Pancreas (tissue), 10 donors: ENCODE measurements at regions not wholly inside any gene's neighbourhood (a gene's known extent, or its start where the extent isn't known, plus 50 kb on each side); places are given as distances from the start of the nearest gene placed in this dataset.
"Not testable (repeated sequence)": the region's sequence is repeated elsewhere in the genome, so short reads cannot be mapped to it uniquely, and the experiment has no call there.

Source experiments
- ATAC-seq, 4 donors: fragments of 200-7000 bp; cut with Tn5 transposase; one replicate each; pipeline versions ENCODE4 v1.8.0 to v1.9.1; 2020; ENCODE audit warnings: mild to moderate bottlenecking in 4 of 4, moderate library complexity in 4 of 4
- DNase-seq, 6 donors: peaks; one replicate each; pipeline ENCODE4 v3.0.0-alpha.2; 2020
- FAIRE-seq: peaks from 2 replicates; lab custom pipeline; 2012; peaks lifted over from hg19 to GRCh38; lab: Jason Lieb, UNC
- H3K27ac ChIP-seq, 4 donors: fragments of 200-600 bp; sonication (generic); 1 replicate in 3 of 4; 2 replicates in 1 of 4; pipeline versions ENCODE4 v1.5.0 to v1.8.0; 2020
- H3K27me3 ChIP-seq, 4 donors: fragments of 200-600 bp; one replicate each; pipeline ENCODE4 v1.8.0; 2021
- H3K36me3 ChIP-seq, 3 donors: fragments of 200-600 bp; sonication (generic) in 1 of 3; one replicate each; pipeline versions ENCODE4 v1.5.0 to v1.8.0; 2020 to 2021
- H3K4me1 ChIP-seq, 3 donors: fragments of 200-600 bp; one replicate each; pipeline ENCODE4 v1.8.0; 2021
- H3K4me3 ChIP-seq, 4 donors: fragments of 200-600 bp; sonication (generic) in 2 of 4; one replicate each; pipeline versions ENCODE4 v1.5.0 to v1.8.0; 2020 to 2021
- H3K9me3 ChIP-seq, 4 donors: fragments of 200-600 bp; one replicate each; pipeline ENCODE4 v1.8.0; 2021
- WGBS, 2 donors: extraction: QIAGEN DNeasy Blood & Tissue Kit; methylation state at CpG; one replicate each; pipeline ENCODE4 v1.1.7; 2013; 5-methylcytosine and 5-hydroxymethylcytosine counted together
- intact Hi-C, 3 donors: fragments of 100-400 bp; cut with DNase I; formaldehyde crosslinking; loops; one replicate each; pipeline versions ENCODE4 v1.11.1 to v1.14.2; 2022
- TF ChIP-seq, protein P1 (sequence below), 4 donors: fragments of 200-600 bp; sonication (generic) in 3 of 4; IDR thresholded peaks; one replicate each; pipeline versions ENCODE4 v1.5.0 to v1.8.0; 2021; ENCODE audit warnings: antibody characterized with exemption in 4 of 4
- donor health status: healthy with polysubstance abuse.
- donor health status: DM: no; HTN: no; CAD: no; lungs with moderate emphysema.
- donor health status: DM: no; HTN: no; CAD: no.
- donor health status: control.
- donor health status: control.
- donor health status: Bipolar disorder and iron deficiency.
- donor health status: DM: yes; HTN: yes; CAD: no.
- donor health status: DM: no; HTN: no; CAD: no.
- donor health status: DM: no; HTN: no; CAD: no.
- donor health status: DM: yes; HTN: yes; CAD: no.

DNA sequence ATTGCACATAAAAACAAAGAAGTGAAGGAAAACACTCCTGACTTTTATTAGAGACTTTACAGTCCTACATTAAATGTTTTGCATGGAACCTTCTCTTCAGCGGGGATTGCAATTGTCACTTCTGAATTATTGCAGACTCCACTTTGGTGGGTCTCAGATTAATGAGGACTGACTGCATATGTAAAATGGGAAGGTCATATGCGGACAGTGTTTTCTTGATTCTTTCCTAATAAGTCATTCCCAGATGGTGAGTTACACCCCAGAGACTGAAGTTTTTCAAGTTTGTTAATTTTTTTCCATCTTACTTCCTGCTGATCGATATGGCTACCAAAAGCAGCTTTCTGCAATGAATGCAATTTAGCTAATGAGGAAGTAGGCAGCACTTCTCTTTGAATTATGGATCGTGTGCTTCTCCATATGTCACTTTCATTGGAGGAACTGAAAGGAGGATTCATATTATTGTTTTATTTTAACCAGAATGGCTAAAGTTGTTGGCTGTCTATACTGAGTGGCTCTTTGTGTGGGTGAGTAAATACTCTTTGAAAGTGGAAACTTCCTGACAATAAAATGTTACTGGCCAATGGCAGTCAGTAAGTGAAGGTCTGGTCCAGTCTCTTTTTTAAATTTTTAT, 119.3 kb upstream of the CLNK start:
- H3K36me3 ChIP-seq, result no peaks in the 10 kb centered on the region
- no peak for FAIRE-seq
- no peaks in the 10 kb centered on the region for H3K27me3 ChIP-seq
- intact Hi-C loops, result no loop called here
- no peaks in the 10 kb centered on the region for H3K4me1 ChIP-seq
- WGBS, 2 donors, result 26 to 37% methylated on average over 4 of the region's 4 CpGs
- no peak overlapping the region for H3K4me3 ChIP-seq
- DNase-seq, result no peak
- peak in 2 of 4 donors; percentile 24 to 62 for ATAC-seq
- TF ChIP-seq, protein P1, sequence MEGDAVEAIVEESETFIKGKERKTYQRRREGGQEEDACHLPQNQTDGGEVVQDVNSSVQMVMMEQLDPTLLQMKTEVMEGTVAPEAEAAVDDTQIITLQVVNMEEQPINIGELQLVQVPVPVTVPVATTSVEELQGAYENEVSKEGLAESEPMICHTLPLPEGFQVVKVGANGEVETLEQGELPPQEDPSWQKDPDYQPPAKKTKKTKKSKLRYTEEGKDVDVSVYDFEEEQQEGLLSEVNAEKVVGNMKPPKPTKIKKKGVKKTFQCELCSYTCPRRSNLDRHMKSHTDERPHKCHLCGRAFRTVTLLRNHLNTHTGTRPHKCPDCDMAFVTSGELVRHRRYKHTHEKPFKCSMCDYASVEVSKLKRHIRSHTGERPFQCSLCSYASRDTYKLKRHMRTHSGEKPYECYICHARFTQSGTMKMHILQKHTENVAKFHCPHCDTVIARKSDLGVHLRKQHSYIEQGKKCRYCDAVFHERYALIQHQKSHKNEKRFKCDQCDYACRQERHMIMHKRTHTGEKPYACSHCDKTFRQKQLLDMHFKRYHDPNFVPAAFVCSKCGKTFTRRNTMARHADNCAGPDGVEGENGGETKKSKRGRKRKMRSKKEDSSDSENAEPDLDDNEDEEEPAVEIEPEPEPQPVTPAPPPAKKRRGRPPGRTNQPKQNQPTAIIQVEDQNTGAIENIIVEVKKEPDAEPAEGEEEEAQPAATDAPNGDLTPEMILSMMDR (IDR thresholded peaks at IDR 0.05), result no peak
- H3K9me3 ChIP-seq, result no peaks in the 10 kb centered on the region
- H3K27ac ChIP-seq, result no peak overlapping the region

DNA sequence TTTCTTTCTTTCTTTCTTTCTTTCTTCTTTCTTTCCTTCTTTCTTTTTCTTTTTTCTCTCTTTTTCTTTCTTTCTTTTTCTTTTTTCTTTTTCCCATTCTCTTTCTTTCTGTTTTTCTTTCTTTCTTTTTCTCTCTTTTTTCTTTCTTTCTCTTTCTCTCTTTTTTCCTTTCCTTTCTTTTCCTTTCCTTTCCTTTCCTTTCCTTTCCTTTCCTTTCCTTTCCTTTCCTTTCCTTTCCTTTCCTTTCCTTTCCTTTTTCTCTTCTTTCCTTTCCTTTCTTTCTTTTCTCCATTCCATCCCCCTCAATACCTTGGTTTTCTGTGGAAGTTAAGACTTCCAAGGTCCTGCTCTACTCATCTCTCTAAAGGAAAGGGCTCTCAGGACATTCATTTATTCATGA, 102.8 kb upstream of the CLNK start:
- no peaks in the 10 kb centered on the region for H3K4me1 ChIP-seq
- intact Hi-C loops, result no loop called here
- FAIRE-seq (no peak), DNase-seq (no peak), ATAC-seq (no peak)
- TF ChIP-seq, protein P1 (IDR thresholded peaks at IDR 0.05), result no peak
- no peaks in the 10 kb centered on the region for H3K9me3 ChIP-seq
- H3K27me3 ChIP-seq, result no peaks in the 10 kb centered on the region
- H3K27ac ChIP-seq, result no peak overlapping the region
- H3K36me3 ChIP-seq, result no peaks in the 10 kb centered on the region
- no peak overlapping the region for H3K4me3 ChIP-seq

DNA sequence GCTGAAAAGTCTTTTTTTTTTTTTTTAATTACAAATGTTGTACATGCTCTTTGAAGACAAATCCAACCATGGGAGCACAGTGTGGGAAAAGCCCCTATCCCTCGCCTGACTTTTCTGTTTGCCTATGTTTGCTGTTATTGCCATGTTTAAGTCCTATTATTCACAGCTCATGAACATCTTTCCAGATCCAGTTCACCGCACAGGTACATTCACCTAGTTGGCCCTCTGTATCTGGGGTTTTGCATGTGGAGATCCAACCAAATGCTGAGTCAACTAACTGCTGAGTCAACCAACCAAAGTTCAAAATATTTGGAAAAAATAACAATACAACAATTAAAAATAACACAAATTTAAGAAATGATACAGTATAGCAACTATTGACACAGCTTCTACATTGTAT, 100.1 kb upstream of the CLNK start:
- WGBS, 2 donors, result 68 to 77% methylated on average over 2 of the region's 2 CpGs
- H3K9me3 ChIP-seq, result no peaks in the 10 kb centered on the region
- no peak overlapping the region for H3K27ac ChIP-seq
- H3K4me3 ChIP-seq, result no peak overlapping the region
- H3K27me3 ChIP-seq, result no peaks in the 10 kb centered on the region
- H3K36me3 ChIP-seq, result no peaks in the 10 kb centered on the region
- intact Hi-C loops, result no loop called here
- no peak for FAIRE-seq
- ATAC-seq, result no peak
- DNase-seq, result no peak
- TF ChIP-seq, protein P1 (IDR thresholded peaks at IDR 0.05), result no peak
- no peaks in the 10 kb centered on the region for H3K4me1 ChIP-seq

DNA sequence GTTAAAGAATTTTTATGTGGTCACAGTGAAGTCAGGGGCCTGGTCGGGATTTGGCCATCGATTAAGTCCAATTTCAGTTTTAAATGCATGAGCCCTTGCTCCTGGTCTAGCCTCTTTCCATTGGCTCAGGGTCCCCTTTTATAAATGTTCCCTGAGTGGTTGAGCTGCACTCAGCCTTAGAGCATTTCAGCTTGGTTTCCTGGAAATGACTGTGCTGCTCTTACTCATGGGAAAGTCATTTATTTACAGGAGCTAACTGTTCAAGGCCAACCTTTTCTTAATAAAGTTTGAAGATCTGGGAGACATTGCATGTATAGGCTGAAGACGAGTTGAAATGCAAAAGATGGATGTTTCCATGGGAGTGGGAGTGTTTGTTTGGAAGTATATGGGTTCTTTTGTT, 98.8 kb upstream of the CLNK start:
- TF ChIP-seq, protein P1 (IDR thresholded peaks at IDR 0.05), result no peak
- 28 to 42% methylated on average over 3 of the region's 3 CpGs for WGBS, 2 donors
- H3K9me3 ChIP-seq, result no peaks in the 10 kb centered on the region
- H3K4me3 ChIP-seq, result no peak overlapping the region
- intact Hi-C loops, result no loop called here
- H3K36me3 ChIP-seq, result no peaks in the 10 kb centered on the region
- H3K4me1 ChIP-seq, result no peaks in the 10 kb centered on the region
- H3K27me3 ChIP-seq, result no peaks in the 10 kb centered on the region
- ATAC-seq (peak in 2 of 4 donors; percentile 71 to 79), DNase-seq (no peak), FAIRE-seq (no peak)
- H3K27ac ChIP-seq, result no peak overlapping the region

DNA sequence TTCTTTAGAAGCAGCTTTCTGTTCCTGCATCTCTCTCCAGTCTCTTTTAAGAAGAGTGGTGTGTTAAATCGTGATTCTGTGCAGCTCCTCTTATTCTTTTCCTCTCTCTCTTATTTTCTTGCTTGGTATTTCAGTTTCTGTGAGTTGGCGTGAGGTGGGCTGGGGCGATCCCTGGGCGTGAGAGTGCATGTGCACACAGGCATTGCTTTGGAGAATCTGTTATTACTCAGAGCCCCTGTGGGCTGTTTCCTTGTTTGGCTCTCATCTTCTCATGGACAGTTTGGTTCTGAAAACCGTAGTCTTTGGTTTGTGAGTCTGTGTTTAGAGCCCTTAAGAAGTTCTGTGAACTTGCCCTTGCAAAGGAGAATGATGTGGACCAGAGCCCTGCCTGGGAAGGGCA, 97.2 kb upstream of the CLNK start:
- Histone ChIP-seq H3K27ac (no peak overlapping the region), H3K4me3 (no peak overlapping the region), H3K27me3 (no peaks in the 10 kb centered on the region), H3K4me1 (no peaks in the 10 kb centered on the region), H3K9me3 (no peaks in the 10 kb centered on the region), H3K36me3 (no peaks in the 10 kb centered on the region)
- DNase-seq (no peak), FAIRE-seq (no peak), ATAC-seq (no peak)
- WGBS, 2 donors, result 53 to 71% methylated on average over 5 of the region's 5 CpGs
- intact Hi-C loops, result no loop called here
- TF ChIP-seq, protein P1 (IDR thresholded peaks at IDR 0.05), result no peak

DNA sequence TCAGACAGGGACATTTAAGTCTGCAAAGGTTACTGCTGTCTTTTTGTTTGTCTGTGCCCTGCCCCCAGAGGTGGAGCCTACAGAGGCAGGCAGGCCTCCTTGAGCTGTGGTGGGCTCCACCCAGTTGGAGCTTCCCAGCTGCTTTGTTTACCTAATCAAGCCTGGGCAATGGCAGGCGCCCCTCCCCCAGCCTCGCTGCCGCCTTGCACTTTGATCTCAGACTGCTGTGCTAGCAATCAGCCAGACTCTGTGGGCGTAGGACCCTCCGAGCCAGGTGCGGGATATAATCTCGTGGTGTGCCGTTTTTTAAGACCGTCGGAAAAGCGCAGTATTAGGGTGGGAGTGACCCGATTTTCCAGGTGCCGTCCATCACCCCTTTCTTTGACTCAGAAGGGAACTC, 96.2 kb upstream of the CLNK start:
- FAIRE-seq, H3K4me3 ChIP-seq, H3K9me3 ChIP-seq, H3K27ac ChIP-seq, DNase-seq, H3K4me1 ChIP-seq, H3K27me3 ChIP-seq, H3K36me3 ChIP-seq, intact Hi-C loops, ATAC-seq: not testable (repeated sequence)
- 75 to 88% methylated on average over 13 of the region's 13 CpGs for WGBS, 2 donors

DNA sequence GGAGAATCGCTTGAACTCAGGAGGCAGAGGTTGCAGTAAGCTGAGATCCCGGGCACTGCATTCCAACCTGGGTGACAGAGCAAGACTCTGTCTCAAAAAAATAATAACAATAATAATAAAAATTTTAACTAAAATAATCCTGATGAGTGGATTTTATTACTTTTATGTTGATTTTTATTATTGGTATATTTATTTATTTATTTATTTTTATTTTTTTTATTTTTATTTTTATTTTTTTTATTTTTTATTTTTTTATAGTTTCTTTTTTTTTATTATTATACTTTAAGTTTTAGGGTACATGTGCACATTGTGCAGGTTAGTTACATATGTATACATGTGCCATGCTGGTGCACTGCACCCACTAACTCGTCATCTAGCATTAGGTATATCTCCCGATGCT, 90.6 kb upstream of the CLNK start:
- intact Hi-C loops, ATAC-seq, H3K27ac ChIP-seq, H3K9me3 ChIP-seq, H3K4me3 ChIP-seq, H3K4me1 ChIP-seq, H3K36me3 ChIP-seq, H3K27me3 ChIP-seq, DNase-seq: not testable (repeated sequence)
- 76 to 83% methylated on average over 2 to 3 of the region's 4 CpGs for WGBS, 2 donors
- peak; percentile 32 for FAIRE-seq
